ENCODE measurements at regions not wholly inside any gene's neighbourhood (a gene's known extent, or its start where the extent isn't known, plus 50 kb on each side); places are given as distances from the start of the nearest gene placed in this dataset.

DNA sequence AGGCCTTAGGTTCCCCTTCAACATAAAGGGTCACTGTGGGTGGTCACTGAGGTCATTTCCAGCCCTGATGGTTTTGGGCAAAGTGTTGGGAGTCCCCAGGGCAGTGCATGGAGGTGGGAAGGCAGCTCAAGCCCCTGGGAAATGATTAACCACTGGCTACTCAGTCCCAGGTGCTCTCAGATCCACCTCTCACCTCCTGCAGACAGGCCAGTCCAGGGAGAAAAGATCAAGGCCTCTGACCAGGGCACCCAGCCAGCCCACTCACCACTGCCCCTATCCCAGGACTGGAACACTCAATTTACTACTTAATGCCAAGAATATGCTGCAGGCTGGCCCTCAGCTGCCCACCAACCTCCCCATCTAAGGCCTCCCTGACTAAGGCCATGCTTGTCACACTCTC is 1307.9 kb downstream of the UQCRFS1 start:
- TF ChIP-seq POLR2A (IDR thresholded peaks at IDR 0.05) (no peak), CTCF (IDR thresholded peaks at IDR 0.05) (no peak)
